Ascending aorta (tissue), 2 donors: ENCODE measurements at regions not wholly inside any gene's neighbourhood (a gene's known extent, or its start where the extent isn't known, plus 50 kb on each side); places are given as distances from the start of the nearest gene placed in this dataset.

Source experiments
- DNase-seq, 2 donors: peaks; one replicate each; pipeline ENCODE4 v3.0.0-alpha.2; 2019; ENCODE audit warnings: low spot score in 2 of 2
- H3K27ac ChIP-seq, 2 donors: fragments of 200-600 bp; sonication (generic); one replicate each; pipeline ENCODE4 v1.5.1; 2016 to 2017; ENCODE audit warnings: mild to moderate bottlenecking in 1 of 2
- H3K27me3 ChIP-seq: fragments of 200-600 bp; sonication (generic); one replicate; pipeline ENCODE4 v1.5.1; 2017
- H3K36me3 ChIP-seq, 2 donors: fragments of 200-600 bp; sonication (generic); one replicate each; pipeline ENCODE4 v1.5.1; 2016
- H3K4me1 ChIP-seq, 2 donors: fragments of 200-600 bp; sonication (generic); one replicate each; pipeline ENCODE4 v1.5.1; 2016 to 2017; ENCODE audit warnings: mild to moderate bottlenecking in 1 of 2
- H3K4me3 ChIP-seq, 2 donors: fragments of 200-600 bp; sonication (generic); one replicate each; pipeline ENCODE4 v1.5.1; 2016 to 2017; ENCODE audit warnings: mild to moderate bottlenecking in 1 of 2
- H3K9me3 ChIP-seq, 2 donors: fragments of 200-600 bp; sonication (generic); one replicate each; pipeline ENCODE4 v1.5.1; 2016
- CTCF ChIP-seq, 3 experiments: fragments of 200-600 bp in 2 of 3; fragments of 450-650 bp in 1 of 3; sonication (generic) in 2 of 3; IDR thresholded peaks; one replicate each; pipeline ENCODE4 v1.5.1; 2016 to 2019; ENCODE audit warnings: antibody characterized with exemption in 3 of 3, mild to moderate bottlenecking in 1 of 3, moderate library complexity in 1 of 3
- intact Hi-C: fragments of 100-400 bp; cut with DNase I; formaldehyde crosslinking; loops from one replicate; pipeline ENCODE4 v1.15.1; 2023

DNA sequence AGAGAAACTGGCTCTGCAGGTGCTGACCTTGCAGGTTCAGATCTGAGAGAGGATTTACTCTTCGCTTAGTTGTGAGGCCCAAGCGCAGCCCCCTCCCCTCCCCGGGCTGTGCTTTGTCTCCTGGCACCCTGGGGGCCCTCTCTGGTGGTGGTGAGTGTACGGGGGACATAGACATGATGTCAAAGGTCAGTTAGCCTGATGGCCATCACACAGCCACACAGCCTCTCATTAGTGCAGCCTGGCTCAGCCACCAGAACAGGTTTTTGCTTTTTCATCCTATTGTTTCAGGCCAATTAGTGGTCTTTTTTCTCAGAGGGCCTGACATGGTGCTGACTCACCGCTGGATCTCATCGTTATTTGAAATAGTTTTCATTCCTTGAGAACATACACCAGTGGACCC is 437.9 kb downstream of the AACS start:
- no peaks in the 10 kb centered on the region for H3K9me3 ChIP-seq
- no peak overlapping the region for H3K27ac ChIP-seq
- no peaks in the 10 kb centered on the region for H3K27me3 ChIP-seq
- DNase-seq = no peak
- no peaks in the 10 kb centered on the region for H3K4me1 ChIP-seq
- H3K4me3 ChIP-seq = no peak overlapping the region
- H3K36me3 ChIP-seq = no peaks in the 10 kb centered on the region
- intact Hi-C loops = no loop called here
- no peak for TF ChIP-seq CTCF (IDR thresholded peaks at IDR 0.05)

DNA sequence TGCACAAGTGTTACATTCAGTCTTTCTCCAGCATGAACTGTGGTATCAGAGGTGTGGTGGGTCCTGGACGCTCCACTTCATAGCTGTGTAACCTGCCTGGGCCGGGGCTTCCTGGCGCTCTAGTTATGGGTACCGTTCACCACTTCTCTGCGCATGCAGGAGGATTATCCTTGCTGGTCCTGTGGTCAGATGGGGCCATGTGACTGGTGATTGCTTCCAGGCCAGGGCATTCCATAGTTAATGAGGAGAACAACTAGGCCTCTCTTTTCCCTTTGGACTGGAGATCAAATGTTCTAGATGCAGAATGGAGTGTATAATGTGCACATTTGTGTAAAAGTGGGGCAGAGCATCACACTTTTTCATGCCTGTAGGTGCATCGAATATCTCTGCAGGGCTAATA is 444.0 kb downstream of the AACS start:
- H3K27ac ChIP-seq = no peak overlapping the region
- DNase-seq = no peak
- no peak overlapping the region for H3K4me3 ChIP-seq
- H3K36me3 ChIP-seq = no peaks in the 10 kb centered on the region
- TF ChIP-seq CTCF (IDR thresholded peaks at IDR 0.05) = no peak
- no peaks in the 10 kb centered on the region for H3K9me3 ChIP-seq
- H3K27me3 ChIP-seq = no peaks in the 10 kb centered on the region
- no peaks in the 10 kb centered on the region for H3K4me1 ChIP-seq
- intact Hi-C loops = no loop called here

DNA sequence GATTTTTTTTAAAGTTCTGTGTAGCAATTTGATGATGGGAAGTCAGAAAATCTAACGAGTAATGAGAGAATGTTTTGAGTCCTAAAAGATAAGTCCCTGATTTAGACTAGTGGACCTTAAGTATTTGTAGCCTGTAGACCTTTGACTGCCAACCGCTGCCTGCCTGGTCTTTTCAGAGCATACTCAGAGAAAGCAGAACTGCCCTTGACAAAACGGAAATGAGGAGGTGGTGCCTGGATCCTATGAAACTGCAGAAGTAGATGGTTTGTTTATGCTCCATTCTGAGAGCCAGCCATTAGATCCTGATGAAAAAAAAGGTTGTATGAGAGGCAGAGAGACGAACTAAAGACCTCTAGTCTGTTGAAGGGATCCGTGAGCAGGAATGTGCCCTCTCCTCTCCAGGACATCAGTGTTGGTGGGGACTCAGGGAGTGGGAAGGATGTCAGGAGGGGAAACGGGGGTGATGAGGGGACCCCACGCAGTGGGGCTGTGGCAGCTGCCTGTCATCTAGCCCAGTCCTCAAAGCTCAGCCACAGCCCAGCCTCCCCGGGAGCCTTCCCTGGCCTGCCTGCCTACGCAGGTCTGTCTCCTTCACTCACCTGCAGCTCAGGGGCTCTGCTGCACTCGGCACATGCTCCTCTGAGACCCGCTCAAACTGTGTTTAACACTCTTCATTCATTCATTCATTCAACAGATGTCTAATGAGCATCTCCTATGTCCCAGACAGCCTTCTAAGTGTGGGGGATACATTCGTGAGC is 447.5 kb downstream of the AACS start:
- Histone ChIP-seq H3K4me3 (no peak overlapping the region), H3K27me3 (no peaks in the 10 kb centered on the region), H3K36me3 (no peaks in the 10 kb centered on the region), H3K4me1 (no peaks in the 10 kb centered on the region), H3K27ac (no peak overlapping the region), H3K9me3 (no peaks in the 10 kb centered on the region)
- no peak for DNase-seq
- TF ChIP-seq CTCF (IDR thresholded peaks at IDR 0.05) = no peak
- intact Hi-C loops = no loop called here

DNA sequence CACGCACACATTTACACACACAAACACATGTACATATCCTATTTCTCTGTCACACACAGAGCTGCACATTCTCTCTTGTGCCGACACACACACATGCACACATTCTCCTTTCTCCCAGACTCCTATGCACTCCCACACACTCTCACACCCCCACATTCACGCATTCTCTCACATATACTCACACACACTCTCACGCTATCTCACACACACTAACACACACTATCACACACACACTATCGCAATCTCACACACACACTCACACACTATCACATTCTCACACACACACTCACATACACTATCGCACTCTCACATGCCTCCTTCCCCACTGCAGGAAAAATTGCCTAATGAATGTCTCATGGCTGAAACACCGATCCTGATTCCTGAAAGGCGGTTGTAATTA is 450.7 kb downstream of the AACS start:
- no peak for DNase-seq
- TF ChIP-seq CTCF (IDR thresholded peaks at IDR 0.05) = no peak
- H3K36me3 ChIP-seq = no peaks in the 10 kb centered on the region
- no peak overlapping the region for H3K27ac ChIP-seq
- no peaks in the 10 kb centered on the region for H3K4me1 ChIP-seq
- H3K27me3 ChIP-seq = no peaks in the 10 kb centered on the region
- H3K9me3 ChIP-seq = no peaks in the 10 kb centered on the region
- intact Hi-C loops = no loop called here
- no peak overlapping the region for H3K4me3 ChIP-seq

GRCh38 chr12:125518074-125518473 is 452.8 kb downstream of the AACS start:
- Histone ChIP-seq H3K36me3 (no peaks in the 10 kb centered on the region), H3K4me3 (no peak overlapping the region), H3K27me3 (no peaks in the 10 kb centered on the region), H3K27ac (no peak overlapping the region), H3K9me3 (peaks cover 0 to 9% of the 10 kb centered on the region in 2 donors), H3K4me1 (no peaks in the 10 kb centered on the region)
- no peak for DNase-seq
- intact Hi-C loops = no loop called here
- no peak for TF ChIP-seq CTCF (IDR thresholded peaks at IDR 0.05)
